H9 (cell line): ENCODE measurements at regions not wholly inside any gene's neighbourhood (a gene's known extent, or its start where the extent isn't known, plus 50 kb on each side); places are given as distances from the start of the nearest gene placed in this dataset.

Experiments
- DNase-seq: peaks from one replicate; pipeline ENCODE4 v3.0.0-alpha.2; 2017
- H2AFZ ChIP-seq: one replicate; pipeline ENCODE4 v1.6.1; 2013; ENCODE audit warnings: mild to moderate bottlenecking, low read length, control low read depth, moderate library complexity
- H2AK5ac ChIP-seq: 2 replicates; pipeline ENCODE4 v1.6.1; 2013; ENCODE audit warnings: low read length, control low read depth, mixed read lengths; ENCODE audit not compliant: insufficient read length
- H2BK120ac ChIP-seq: one replicate; pipeline ENCODE4 v1.6.1; 2013; ENCODE audit warnings: low read depth, mild to moderate bottlenecking, low read length, control low read depth, inconsistent platforms; ENCODE audit not compliant: poor library complexity, severe bottlenecking
- H2BK12ac ChIP-seq: 2 replicates; pipeline ENCODE4 v1.6.1; 2013; ENCODE audit warnings: low read length, control low read depth, mixed read lengths, low read depth; ENCODE audit not compliant: insufficient read length
- H2BK15ac ChIP-seq: 2 replicates; pipeline ENCODE4 v1.6.1; 2013; ENCODE audit warnings: low read depth, low read length, control low read depth
- H2BK20ac ChIP-seq: one replicate; pipeline ENCODE4 v1.6.1; 2013; ENCODE audit warnings: low read depth, mild to moderate bottlenecking, low read length, control low read depth, inconsistent platforms; ENCODE audit not compliant: poor library complexity, severe bottlenecking
- H2BK5ac ChIP-seq: 2 replicates; pipeline ENCODE4 v1.6.1; 2013; ENCODE audit warnings: low read length, control low read depth, mixed read lengths; ENCODE audit not compliant: insufficient read length
- H3K14ac ChIP-seq: 2 replicates; pipeline ENCODE4 v1.6.1; 2013; ENCODE audit warnings: low read length, control low read depth; ENCODE audit not compliant: insufficient read depth
- H3K18ac ChIP-seq: 2 replicates; pipeline ENCODE4 v1.6.1; 2013; ENCODE audit warnings: low read depth, mild to moderate bottlenecking, mixed read lengths, low read length, control low read depth; ENCODE audit not compliant: insufficient read length
- H3K23ac ChIP-seq: 2 replicates; pipeline ENCODE4 v1.6.1; 2013; ENCODE audit warnings: low read length, control low read depth, mixed read lengths, low read depth; ENCODE audit not compliant: insufficient read length
- H3K23me2 ChIP-seq: 2 replicates; pipeline ENCODE4 v1.6.1; 2013; ENCODE audit warnings: low read depth, mild to moderate bottlenecking, mixed read lengths, low read length, control low read depth; ENCODE audit not compliant: insufficient read length, poor library complexity, severe bottlenecking
- H3K27ac ChIP-seq: 2 replicates; pipeline ENCODE4 v1.5.1; 2013; ENCODE audit warnings: low read length, control low read depth, mixed read lengths, low read depth; ENCODE audit not compliant: insufficient read length
- H3K27me3 ChIP-seq: 2 replicates; pipeline ENCODE4 v1.6.1; 2013; ENCODE audit warnings: low read length, control low read depth, inconsistent platforms; ENCODE audit not compliant: insufficient read depth
- H3K4ac ChIP-seq: 2 replicates; pipeline ENCODE4 v1.6.1; 2013; ENCODE audit warnings: low read depth, mild to moderate bottlenecking, control low read depth, inconsistent platforms, low read length, moderate library complexity
- H3K4me1 ChIP-seq: 2 replicates; pipeline ENCODE4 v1.6.1; 2013; ENCODE audit warnings: low read length, control low read depth, inconsistent platforms; ENCODE audit not compliant: insufficient read depth
- H3K4me2 ChIP-seq: 2 replicates; pipeline ENCODE4 v1.6.1; 2013; ENCODE audit warnings: low read length, control low read depth, mixed read lengths; ENCODE audit not compliant: insufficient read length, insufficient read depth
- H3K56ac ChIP-seq: 2 replicates; pipeline ENCODE4 v1.6.1; 2013; ENCODE audit warnings: low read depth, mild to moderate bottlenecking, mixed read lengths, low read length, control low read depth; ENCODE audit not compliant: insufficient read length
- H3K79me1 ChIP-seq: 2 replicates; pipeline ENCODE4 v1.6.1; 2013; ENCODE audit warnings: low read depth, mild to moderate bottlenecking, moderate library complexity, low read length, control low read depth, inconsistent platforms; ENCODE audit not compliant: insufficient read depth, poor library complexity, severe bottlenecking
- H3K79me2 ChIP-seq: 2 replicates; pipeline ENCODE4 v1.6.1; 2013; ENCODE audit warnings: low read length, control low read depth, inconsistent platforms; ENCODE audit not compliant: insufficient read depth
- H3K9ac ChIP-seq: 2 replicates; pipeline ENCODE4 v1.6.1; 2013; ENCODE audit warnings: low read length, control low read depth, mixed read lengths; ENCODE audit not compliant: insufficient read length; ENCODE audit errors: extremely low read depth
- H3K9me3 ChIP-seq: one replicate; pipeline ENCODE4 v1.6.1; 2013; ENCODE audit warnings: low read depth, low read length, inconsistent platforms; ENCODE audit not compliant: control insufficient read depth
- H3T11ph ChIP-seq: one replicate; pipeline ENCODE4 v1.6.1; 2013; ENCODE audit warnings: mild to moderate bottlenecking, low read length, control low read depth, inconsistent platforms
- H4K20me1 ChIP-seq: one replicate; pipeline ENCODE4 v1.6.1; 2013; ENCODE audit not compliant: control insufficient read depth, insufficient read length, insufficient read depth
- H4K5ac ChIP-seq: 2 replicates; pipeline ENCODE4 v1.6.1; 2013; ENCODE audit warnings: low read depth, mild to moderate bottlenecking, mixed read lengths, low read length, control low read depth; ENCODE audit not compliant: insufficient read length
- H4K8ac ChIP-seq: replicated peaks from 2 replicates; pipeline ENCODE4 v1.6.1; 2013; ENCODE audit warnings: low read length, control low read depth, mixed read lengths, low read depth; ENCODE audit not compliant: insufficient read length
- H4K91ac ChIP-seq: 2 replicates; pipeline ENCODE4 v1.6.1; 2013; ENCODE audit warnings: low read depth, mild to moderate bottlenecking, moderate library complexity, mixed read lengths, low read length, control low read depth; ENCODE audit not compliant: insufficient read length
- H3K27ac Mint-ChIP-seq, 3 experiments: 2 replicates in 2 of 3; 3 replicates in 1 of 3; pipeline ENCODE4 v1.8.0; 2020 to 2021; ENCODE audit warnings: mixed read lengths in 3 of 3, mild to moderate bottlenecking in 1 of 3, moderate library complexity in 1 of 3
- H3K27me3 Mint-ChIP-seq: 2 replicates; pipeline ENCODE4 v1.8.0; 2021; ENCODE audit warnings: low read depth, mild to moderate bottlenecking, moderate library complexity, mixed read lengths
- H3K36me3 Mint-ChIP-seq, 3 experiments: 2 replicates in 2 of 3; 3 replicates in 1 of 3; pipeline ENCODE4 v1.8.0; 2020 to 2021; ENCODE audit warnings: low read depth in 3 of 3, mixed read lengths in 3 of 3; ENCODE audit not compliant: insufficient read depth in 1 of 3
- H3K4me1 Mint-ChIP-seq, 2 experiments: 2 replicates each; pipeline ENCODE4 v1.8.0; 2020; ENCODE audit warnings: mixed read lengths in 2 of 2
- H3K4me3 Mint-ChIP-seq, 2 experiments: 2 replicates in 1 of 2; 3 replicates in 1 of 2; pipeline ENCODE4 v1.8.0; 2020 to 2021; ENCODE audit warnings: mild to moderate bottlenecking in 2 of 2, mixed read lengths in 2 of 2, moderate library complexity in 1 of 2
- H3K9me3 Mint-ChIP-seq, 2 experiments: 2 replicates in 1 of 2; 3 replicates in 1 of 2; pipeline ENCODE4 v1.8.0; 2020; ENCODE audit warnings: mild to moderate bottlenecking in 2 of 2, mixed read lengths in 2 of 2, moderate library complexity in 1 of 2
- CTCF ChIP-seq: fragments of 200-600 bp; sonication (generic); conservative IDR thresholded peaks from 3 replicates; pipeline ENCODE4 v1.8.0; 2021; ENCODE audit warnings: antibody characterized with exemption, mild to moderate bottlenecking
- WGBS: extraction: QIAGEN DNeasy Blood & Tissue Kit; methylation state at CpG from one replicate; pipeline ENCODE4 v1.1.7; 2013; ENCODE audit warnings: missing lambda C conversion rate, low lambda C conversion rate, mixed read lengths; ENCODE audit not compliant: insufficient read length; ENCODE audit errors: extremely low coverage; 5-methylcytosine and 5-hydroxymethylcytosine counted together

DNA sequence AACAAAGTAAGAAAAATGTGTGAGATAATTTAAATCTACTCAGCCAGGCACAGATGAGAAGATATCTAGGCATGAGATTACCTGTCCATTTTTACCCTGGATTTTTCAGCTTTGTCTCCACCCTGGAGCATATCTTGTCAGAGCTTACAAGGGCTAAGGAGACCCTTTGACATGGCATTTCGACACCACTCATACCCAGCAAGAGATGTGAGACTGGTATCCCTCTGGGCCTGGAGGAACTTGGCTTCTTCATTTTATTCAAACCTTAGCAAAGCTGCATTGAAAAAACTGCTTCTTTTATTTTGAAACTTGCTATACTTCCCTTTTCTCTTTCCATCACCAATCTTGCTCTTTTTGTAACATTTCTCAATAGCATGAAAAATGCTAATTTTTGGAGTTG is 194.9 kb upstream of the HNMT start:
- no peak for TF ChIP-seq CTCF
- Mint-ChIP-seq H3K27me3 (no peaks in the 10 kb centered on the region), H3K4me3 (no peak overlapping the region), H3K4me1 (peaks cover 14 to 23% of the 10 kb centered on the region in 2 experiments), H3K9me3 (peaks cover 5 to 7% of the 10 kb centered on the region in 2 experiments; a peak in 4 of 5 replicates), H3K36me3 (peaks cover 0 to 10% (median 0%) of the 10 kb centered on the region in 3 experiments; a peak in 4 of 7 replicates), H3K27ac (no peak overlapping the region)
- H4K5ac ChIP-seq, result no peak overlapping the region
- no peak overlapping the region for H2BK5ac ChIP-seq
- H3K79me1 ChIP-seq, result no peaks in the 10 kb centered on the region
- no peaks in the 10 kb centered on the region for H3K9me3 ChIP-seq
- H3K14ac ChIP-seq, result no peak overlapping the region
- H3K23me2 ChIP-seq, result no peaks in the 10 kb centered on the region
- H2BK15ac ChIP-seq, result no peak overlapping the region
- no peak overlapping the region for H2BK12ac ChIP-seq
- H3K79me2 ChIP-seq, result no peaks in the 10 kb centered on the region
- H3K23ac ChIP-seq, result no peak overlapping the region
- no peak for DNase-seq
- H3T11ph ChIP-seq, result no peak overlapping the region
- H3K4ac ChIP-seq, result no peak overlapping the region
- no peak overlapping the region for H2BK20ac ChIP-seq
- no peak overlapping the region for H2AK5ac ChIP-seq
- no peak overlapping the region for H2BK120ac ChIP-seq
- H4K8ac ChIP-seq, result no peak overlapping the region
- no peak overlapping the region for H3K56ac ChIP-seq
- no CpG with 5 or more reads among the region's 1 CpG for WGBS
- no peaks in the 10 kb centered on the region for H3K27me3 ChIP-seq
- H3K9ac ChIP-seq, result no peak overlapping the region
- H3K18ac ChIP-seq, result no peak overlapping the region
- no peaks in the 10 kb centered on the region for H4K20me1 ChIP-seq
- H3K27ac ChIP-seq, result no peak overlapping the region
- H3K4me2 ChIP-seq, result no peak overlapping the region
- no peak overlapping the region for H2AFZ ChIP-seq
- peaks cover 5% of the 10 kb centered on the region; the same call in 1 of the 2 replicates for H3K4me1 ChIP-seq
- H4K91ac ChIP-seq, result no peak overlapping the region
